Body of pancreas (tissue), 4 donors: ENCODE measurements at regions not wholly inside any gene's neighbourhood (a gene's known extent, or its start where the extent isn't known, plus 50 kb on each side); places are given as distances from the start of the nearest gene placed in this dataset.

ENCODE experiments used
- POLR2A ChIP-seq, 3 donors: fragments of 450-650 bp; IDR thresholded peaks; one replicate each; pipeline ENCODE4 v1.6.1; 2016; ENCODE audit warnings: antibody characterized with exemption in 3 of 3, mild to moderate bottlenecking in 2 of 3
- TF ChIP-seq, protein P1 (sequence below), 7 experiments: fragments of 450-650 bp in 4 of 7; fragments of 200-600 bp in 3 of 7; sonication (generic) in 3 of 7; IDR thresholded peaks; one replicate each; pipeline ENCODE4 v1.5.1; 2016 to 2019; ENCODE audit warnings: antibody characterized with exemption in 7 of 7

DNA sequence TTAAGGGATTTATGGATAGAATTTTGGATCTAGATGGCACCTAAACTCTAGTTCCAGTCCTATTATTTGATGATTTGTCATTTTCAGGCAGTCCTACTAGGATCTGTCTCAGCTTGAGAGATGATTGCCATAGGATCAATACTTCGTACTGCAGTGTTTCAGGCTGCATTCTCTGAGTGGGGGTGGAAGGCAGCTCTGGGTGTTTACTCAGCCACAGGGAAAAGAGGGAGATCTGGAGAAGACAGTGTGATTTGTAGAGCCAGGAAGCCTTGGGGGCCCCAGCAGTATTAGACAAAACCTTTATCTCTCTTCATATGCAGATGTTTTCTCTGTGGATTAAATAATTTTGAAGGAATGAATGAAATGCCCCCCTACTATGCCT, 188.4 kb upstream of the SYNPR start:
- TF ChIP-seq, protein P1, sequence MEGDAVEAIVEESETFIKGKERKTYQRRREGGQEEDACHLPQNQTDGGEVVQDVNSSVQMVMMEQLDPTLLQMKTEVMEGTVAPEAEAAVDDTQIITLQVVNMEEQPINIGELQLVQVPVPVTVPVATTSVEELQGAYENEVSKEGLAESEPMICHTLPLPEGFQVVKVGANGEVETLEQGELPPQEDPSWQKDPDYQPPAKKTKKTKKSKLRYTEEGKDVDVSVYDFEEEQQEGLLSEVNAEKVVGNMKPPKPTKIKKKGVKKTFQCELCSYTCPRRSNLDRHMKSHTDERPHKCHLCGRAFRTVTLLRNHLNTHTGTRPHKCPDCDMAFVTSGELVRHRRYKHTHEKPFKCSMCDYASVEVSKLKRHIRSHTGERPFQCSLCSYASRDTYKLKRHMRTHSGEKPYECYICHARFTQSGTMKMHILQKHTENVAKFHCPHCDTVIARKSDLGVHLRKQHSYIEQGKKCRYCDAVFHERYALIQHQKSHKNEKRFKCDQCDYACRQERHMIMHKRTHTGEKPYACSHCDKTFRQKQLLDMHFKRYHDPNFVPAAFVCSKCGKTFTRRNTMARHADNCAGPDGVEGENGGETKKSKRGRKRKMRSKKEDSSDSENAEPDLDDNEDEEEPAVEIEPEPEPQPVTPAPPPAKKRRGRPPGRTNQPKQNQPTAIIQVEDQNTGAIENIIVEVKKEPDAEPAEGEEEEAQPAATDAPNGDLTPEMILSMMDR (IDR thresholded peaks at IDR 0.05) = no peak
- TF ChIP-seq POLR2A (IDR thresholded peaks at IDR 0.05) = no peak
